Adrenal gland (tissue), 5 donors: ENCODE measurements at regions not wholly inside any gene's neighbourhood (a gene's known extent, or its start where the extent isn't known, plus 50 kb on each side); places are given as distances from the start of the nearest gene placed in this dataset.

Experiments used
- POLR2A ChIP-seq, 2 donors: fragments of 450-650 bp; IDR thresholded peaks; one replicate each; pipeline ENCODE4 v1.6.1; 2017; ENCODE audit warnings: antibody characterized with exemption in 2 of 2, mild to moderate bottlenecking in 2 of 2, moderate library complexity in 1 of 2
- TF ChIP-seq, protein P1 (sequence below), 6 experiments: fragments of 450-650 bp in 4 of 6; fragments of 200-600 bp in 2 of 6; sonication (generic) in 1 of 6; IDR thresholded peaks; 1 replicate in 5 of 6; 2 replicates in 1 of 6; pipeline versions ENCODE4 v1.5.1 to v1.8.0; 2016 to 2021; ENCODE audit warnings: antibody characterized with exemption in 6 of 6, mild to moderate bottlenecking in 2 of 6, moderate library complexity in 1 of 6
- donor health status: DM: no; HTN: no; CAD: no.

DNA sequence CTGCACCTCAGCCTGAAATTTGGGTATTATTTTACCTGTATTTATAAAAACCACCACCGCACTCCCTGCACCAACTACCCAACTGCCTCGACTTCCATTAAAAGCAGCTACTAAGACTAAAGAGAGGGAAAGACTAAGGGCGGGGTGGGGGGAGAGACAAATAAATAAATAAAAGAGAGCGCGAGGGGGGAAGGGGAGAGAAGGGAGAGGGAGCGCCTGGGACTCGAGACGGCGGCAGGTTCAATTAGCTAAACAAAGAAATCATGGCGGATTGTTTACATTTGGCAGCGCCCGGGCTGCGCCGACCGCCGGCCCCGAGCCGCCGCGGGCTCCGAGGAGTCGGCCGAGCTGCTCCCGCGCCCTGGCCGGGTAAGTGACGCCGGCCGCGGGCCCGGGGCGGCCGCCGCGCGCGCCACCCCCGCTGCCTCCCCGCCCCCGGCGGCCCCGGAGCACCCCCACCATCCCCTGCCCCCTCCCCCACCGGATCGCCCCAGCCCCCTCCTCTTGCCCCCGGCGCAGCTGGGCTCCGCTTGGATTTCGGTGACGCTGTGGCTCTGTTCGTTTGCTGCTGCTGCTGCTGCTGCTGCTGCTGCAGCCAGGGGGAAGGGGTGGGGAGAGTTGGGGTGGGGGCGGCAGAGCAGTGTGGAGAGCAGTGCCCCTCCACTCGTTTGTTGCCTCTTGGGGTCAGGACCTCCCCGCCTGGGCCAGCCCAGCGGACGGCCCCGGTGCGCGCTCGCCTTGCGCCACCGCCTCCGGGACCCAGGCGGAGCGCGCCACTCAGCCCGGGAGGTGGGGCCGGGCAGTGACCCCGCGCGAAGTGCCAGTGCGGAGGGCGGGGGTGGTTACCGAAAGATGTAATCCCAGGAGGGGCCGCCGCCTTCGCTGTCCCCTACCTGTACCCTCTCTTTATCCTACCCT, 187.2 kb upstream of the FANCL start:
- TF ChIP-seq, protein P1, sequence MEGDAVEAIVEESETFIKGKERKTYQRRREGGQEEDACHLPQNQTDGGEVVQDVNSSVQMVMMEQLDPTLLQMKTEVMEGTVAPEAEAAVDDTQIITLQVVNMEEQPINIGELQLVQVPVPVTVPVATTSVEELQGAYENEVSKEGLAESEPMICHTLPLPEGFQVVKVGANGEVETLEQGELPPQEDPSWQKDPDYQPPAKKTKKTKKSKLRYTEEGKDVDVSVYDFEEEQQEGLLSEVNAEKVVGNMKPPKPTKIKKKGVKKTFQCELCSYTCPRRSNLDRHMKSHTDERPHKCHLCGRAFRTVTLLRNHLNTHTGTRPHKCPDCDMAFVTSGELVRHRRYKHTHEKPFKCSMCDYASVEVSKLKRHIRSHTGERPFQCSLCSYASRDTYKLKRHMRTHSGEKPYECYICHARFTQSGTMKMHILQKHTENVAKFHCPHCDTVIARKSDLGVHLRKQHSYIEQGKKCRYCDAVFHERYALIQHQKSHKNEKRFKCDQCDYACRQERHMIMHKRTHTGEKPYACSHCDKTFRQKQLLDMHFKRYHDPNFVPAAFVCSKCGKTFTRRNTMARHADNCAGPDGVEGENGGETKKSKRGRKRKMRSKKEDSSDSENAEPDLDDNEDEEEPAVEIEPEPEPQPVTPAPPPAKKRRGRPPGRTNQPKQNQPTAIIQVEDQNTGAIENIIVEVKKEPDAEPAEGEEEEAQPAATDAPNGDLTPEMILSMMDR (IDR thresholded peaks at IDR 0.05): no peak
- no peak for TF ChIP-seq POLR2A (IDR thresholded peaks at IDR 0.05)
